ENCODE measurements at regions not wholly inside any gene's neighbourhood (a gene's known extent, or its start where the extent isn't known, plus 50 kb on each side); places are given as distances from the start of the nearest gene placed in this dataset.
A peak's percentile ranks its signal among the peaks of the same experiment; 100 is the strongest.

DNA sequence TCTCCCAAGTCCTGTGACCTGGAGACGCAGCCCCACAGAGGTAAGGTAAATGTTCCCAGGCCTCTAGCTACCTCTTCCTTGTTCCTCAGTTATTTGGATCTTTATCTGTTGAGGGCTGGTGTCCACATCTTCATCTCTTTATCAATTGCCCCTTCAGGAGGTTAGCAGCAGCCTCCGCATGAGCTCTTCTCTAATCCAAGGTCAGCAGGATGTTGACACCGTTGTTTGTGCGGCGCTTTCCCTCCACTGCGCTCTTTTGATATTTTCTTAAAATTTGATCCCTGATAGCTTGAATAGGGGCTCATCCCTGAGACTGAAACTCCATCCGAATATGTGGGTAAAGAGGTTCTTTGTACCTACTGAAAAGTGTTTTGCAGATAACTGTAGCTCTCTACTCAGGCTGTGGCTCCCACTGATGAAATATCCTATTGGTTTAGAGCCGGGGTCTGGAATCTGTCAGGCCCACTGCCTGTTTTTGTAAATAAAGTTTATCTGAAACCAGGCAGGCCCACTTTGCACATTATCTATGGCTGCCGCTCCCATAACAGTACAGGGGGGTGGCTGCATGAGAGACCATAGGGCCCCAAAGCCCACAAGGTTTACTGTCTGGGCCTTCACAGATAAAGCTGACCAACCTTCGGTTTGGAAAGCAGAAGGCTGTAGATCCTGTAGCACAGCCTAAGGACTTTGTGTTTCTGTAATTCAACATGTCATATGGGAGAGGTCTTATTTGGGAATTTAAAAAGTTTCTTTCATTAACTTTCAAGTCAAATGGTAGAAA, 362.6 kb downstream of the QKI start (continued):
- no peak for TF ChIP-seq CHD7 (IDR thresholded peaks at IDR 0.05; ENCODE audit: low read depth, low read length)
- peak; percentile 53; the same call in 1 of the 2 replicates for TF ChIP-seq ZNF668 (CRISPR knock-in tag; IDR thresholded peaks at IDR 0.05)
- no peak; a peak in 1 of 4 replicates for TF ChIP-seq RAD21 (CRISPR knock-in tag; conservative IDR thresholded peaks at IDR 0.05 in 1 of 2, IDR thresholded peaks at IDR 0.05 in 1 of 2)
- peak; percentile 40; the same call in 1 of the 2 replicates for TF ChIP-seq ZBTB17 (CRISPR knock-in tag; IDR thresholded peaks at IDR 0.05)
- TF ChIP-seq SMAD3 (CRISPR knock-in tag; conservative IDR thresholded peaks at IDR 0.05), result peak; percentile 69; the same call in 1 of the 2 replicates
- no peak for TF ChIP-seq TRIM25 (IDR thresholded peaks at IDR 0.05; ENCODE audit: borderline replicate concordance)
- TF ChIP-seq MBD1 (CRISPR knock-in tag; IDR thresholded peaks at IDR 0.05), result no peak
- TF ChIP-seq ZNF766 (CRISPR knock-in tag; conservative IDR thresholded peaks at IDR 0.05), result peak; percentile 95
- no peak for TF ChIP-seq NFXL1 (CRISPR knock-in tag; IDR thresholded peaks at IDR 0.05)

Data from K562 (cell line).